ENCODE measurements at regions not wholly inside any gene's neighbourhood (a gene's known extent, or its start where the extent isn't known, plus 50 kb on each side); places are given as distances from the start of the nearest gene placed in this dataset.

DNA sequence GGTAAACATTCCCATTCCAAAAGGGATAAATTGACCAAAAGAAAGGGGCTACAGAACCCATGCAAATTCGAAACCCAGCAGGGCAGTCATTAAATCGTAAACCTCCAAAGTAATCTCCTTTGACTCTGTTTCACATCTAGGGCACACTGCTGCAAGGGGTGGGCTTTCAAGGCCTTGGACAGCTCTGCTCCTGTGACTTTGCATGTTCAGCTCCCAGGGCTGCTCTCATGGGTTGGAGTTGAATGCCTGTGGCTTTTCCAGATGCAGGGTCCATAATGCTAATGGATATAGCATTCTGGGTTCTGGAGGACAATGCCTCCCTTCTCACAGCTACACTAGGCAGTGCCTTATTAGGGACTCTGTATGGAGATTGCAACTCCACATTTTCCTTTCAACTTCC, 211.9 kb upstream of the MANEA start:
- H3K27me3 ChIP-seq, result no peaks in the 10 kb centered on the region
- H2AFZ ChIP-seq (replicated peaks), result peak overlapping the region; percentile 72
- H3K79me2 ChIP-seq (ENCODE audit: low read depth), result no peaks in the 10 kb centered on the region
- Mint-ChIP-seq H3K27ac (no peak overlapping the region), H3K36me3 (no peaks in the 10 kb centered on the region), H3K27me3 (ENCODE audit: insufficient read depth, low read depth) (no peaks in the 10 kb centered on the region), H3K4me1 (no peaks in the 10 kb centered on the region), H3K9me3 (no peaks in the 10 kb centered on the region), H3K4me3 (no peak overlapping the region)
- no peaks in the 10 kb centered on the region for H3K9me3 ChIP-seq (ENCODE audit: low read depth)
- H3K4me1 ChIP-seq, result peaks cover 4% of the 10 kb centered on the region
- no peak overlapping the region for H3K9ac ChIP-seq
- peaks cover 2% of the 10 kb centered on the region for H3F3A ChIP-seq (ENCODE audit: low read depth)
- H3K4me2 ChIP-seq, result no peak overlapping the region
- TF ChIP-seq, protein P1, sequence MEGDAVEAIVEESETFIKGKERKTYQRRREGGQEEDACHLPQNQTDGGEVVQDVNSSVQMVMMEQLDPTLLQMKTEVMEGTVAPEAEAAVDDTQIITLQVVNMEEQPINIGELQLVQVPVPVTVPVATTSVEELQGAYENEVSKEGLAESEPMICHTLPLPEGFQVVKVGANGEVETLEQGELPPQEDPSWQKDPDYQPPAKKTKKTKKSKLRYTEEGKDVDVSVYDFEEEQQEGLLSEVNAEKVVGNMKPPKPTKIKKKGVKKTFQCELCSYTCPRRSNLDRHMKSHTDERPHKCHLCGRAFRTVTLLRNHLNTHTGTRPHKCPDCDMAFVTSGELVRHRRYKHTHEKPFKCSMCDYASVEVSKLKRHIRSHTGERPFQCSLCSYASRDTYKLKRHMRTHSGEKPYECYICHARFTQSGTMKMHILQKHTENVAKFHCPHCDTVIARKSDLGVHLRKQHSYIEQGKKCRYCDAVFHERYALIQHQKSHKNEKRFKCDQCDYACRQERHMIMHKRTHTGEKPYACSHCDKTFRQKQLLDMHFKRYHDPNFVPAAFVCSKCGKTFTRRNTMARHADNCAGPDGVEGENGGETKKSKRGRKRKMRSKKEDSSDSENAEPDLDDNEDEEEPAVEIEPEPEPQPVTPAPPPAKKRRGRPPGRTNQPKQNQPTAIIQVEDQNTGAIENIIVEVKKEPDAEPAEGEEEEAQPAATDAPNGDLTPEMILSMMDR (IDR thresholded peaks at IDR 0.05), result no peak
- H3K27ac ChIP-seq, result no peak overlapping the region
- peak; percentile 7 for DNase-seq (ENCODE audit: low spot score)
- H4K20me1 ChIP-seq (ENCODE audit: low read depth), result no peaks in the 10 kb centered on the region
- H3K36me3 ChIP-seq, result no peaks in the 10 kb centered on the region
- no peak overlapping the region for H3K4me3 ChIP-seq

DNA sequence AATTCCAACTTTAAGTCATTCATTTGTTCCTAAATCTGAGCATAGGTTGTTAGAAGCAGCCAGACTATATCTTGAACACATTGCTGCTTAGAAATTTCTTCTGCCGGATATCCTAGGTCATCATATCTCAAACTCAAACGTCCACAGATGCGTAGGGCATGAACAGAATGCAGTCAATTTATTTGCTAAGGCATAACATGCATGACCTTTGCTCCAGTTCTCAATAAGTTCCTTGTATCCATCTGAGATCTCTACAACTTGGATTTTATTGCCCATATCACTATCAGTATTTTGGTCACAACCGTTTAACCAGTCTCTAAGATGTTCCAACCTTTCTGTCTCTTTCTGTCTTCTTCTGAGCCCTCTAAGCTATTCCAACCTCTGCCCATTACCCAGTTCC, 210.9 kb upstream of the MANEA start:
- Histone ChIP-seq H3F3A (ENCODE audit: low read depth) (peaks cover 2% of the 10 kb centered on the region), H3K4me3 (no peak overlapping the region), H2AFZ (replicated peaks) (no peak overlapping the region), H3K9me3 (ENCODE audit: low read depth) (no peaks in the 10 kb centered on the region), H3K27me3 (no peaks in the 10 kb centered on the region), H4K20me1 (ENCODE audit: low read depth) (no peaks in the 10 kb centered on the region), H3K9ac (no peak overlapping the region), H3K27ac (no peak overlapping the region), H3K4me2 (no peak overlapping the region), H3K4me1 (peaks cover 4% of the 10 kb centered on the region), H3K79me2 (ENCODE audit: low read depth) (no peaks in the 10 kb centered on the region), H3K36me3 (no peaks in the 10 kb centered on the region)
- Mint-ChIP-seq H3K36me3 (no peaks in the 10 kb centered on the region), H3K27me3 (ENCODE audit: insufficient read depth, low read depth) (no peaks in the 10 kb centered on the region), H3K4me3 (no peak overlapping the region), H3K4me1 (no peaks in the 10 kb centered on the region), H3K9me3 (no peaks in the 10 kb centered on the region), H3K27ac (no peak overlapping the region)
- DNase-seq (ENCODE audit: low spot score), result no peak
- TF ChIP-seq, protein P1 (IDR thresholded peaks at IDR 0.05), result no peak
- TF ChIP-seq EZH2phosphoT487 (IDR thresholded peaks at IDR 0.05) (no peak), EZH2 (IDR thresholded peaks at IDR 0.05) (no peak)

DNA sequence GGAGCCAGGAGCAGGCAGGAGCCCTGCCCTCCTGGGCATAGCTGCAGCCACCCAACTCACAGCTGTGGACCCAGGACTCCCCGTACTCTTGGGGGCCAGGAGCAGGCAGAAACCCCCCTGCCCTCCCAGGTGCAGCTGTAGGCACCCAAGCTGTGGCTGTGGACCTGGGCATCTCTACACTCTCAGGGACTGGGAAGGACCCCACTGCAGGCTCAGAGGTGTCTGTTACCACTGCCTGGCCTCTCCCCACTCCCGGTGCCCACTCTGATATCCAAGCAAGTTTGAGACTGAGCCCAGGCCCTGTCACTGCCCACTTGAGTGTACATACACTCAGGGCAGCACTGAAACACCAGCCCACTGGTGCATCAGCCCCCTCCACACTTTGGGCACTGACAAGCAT, 193.5 kb upstream of the MANEA start:
- H3K4me1 ChIP-seq, result no peaks in the 10 kb centered on the region
- Mint-ChIP-seq H3K4me3 (no peak overlapping the region), H3K27ac (no peak overlapping the region), H3K36me3 (peaks cover 2% of the 10 kb centered on the region), H3K9me3 (peaks cover 14% of the 10 kb centered on the region), H3K4me1 (peaks cover 9% of the 10 kb centered on the region), H3K27me3 (ENCODE audit: insufficient read depth, low read depth) (peaks cover 2% of the 10 kb centered on the region)
- no peaks in the 10 kb centered on the region for H4K20me1 ChIP-seq (ENCODE audit: low read depth)
- no peak for DNase-seq (ENCODE audit: low spot score)
- no peaks in the 10 kb centered on the region for H3K9me3 ChIP-seq (ENCODE audit: low read depth)
- H3K36me3 ChIP-seq, result no peaks in the 10 kb centered on the region
- no peaks in the 10 kb centered on the region for H3K27me3 ChIP-seq
- no peak overlapping the region for H3K4me2 ChIP-seq
- H2AFZ ChIP-seq (replicated peaks), result no peak overlapping the region
- no peak overlapping the region for H3K9ac ChIP-seq
- H3K27ac ChIP-seq, result no peak overlapping the region
- no peaks in the 10 kb centered on the region for H3K79me2 ChIP-seq (ENCODE audit: low read depth)
- no peak overlapping the region for H3K4me3 ChIP-seq
- TF ChIP-seq EZH2phosphoT487 (IDR thresholded peaks at IDR 0.05) (no peak), EZH2 (IDR thresholded peaks at IDR 0.05) (no peak)
- TF ChIP-seq, protein P1 (IDR thresholded peaks at IDR 0.05), result no peak
- H3F3A ChIP-seq (ENCODE audit: low read depth), result no peaks in the 10 kb centered on the region

DNA sequence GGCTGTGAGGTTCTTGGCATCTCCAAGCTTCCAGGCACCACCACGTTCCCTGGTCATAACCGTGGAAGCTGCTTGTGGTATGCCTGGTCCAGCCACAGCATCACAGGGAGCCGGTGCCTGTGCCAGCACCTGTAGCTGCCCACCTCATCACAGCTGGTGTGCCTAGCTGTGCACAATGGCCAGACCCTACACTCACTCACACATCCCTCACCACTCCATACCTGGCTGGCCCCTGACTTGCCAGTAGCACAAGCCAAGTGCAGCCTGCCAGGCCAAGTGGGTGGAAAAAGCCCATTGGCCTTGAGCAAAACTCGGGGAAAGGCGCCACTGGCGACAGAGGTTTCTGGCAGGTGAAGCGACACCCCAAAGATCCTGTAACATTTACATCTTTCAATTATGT, 192.3 kb upstream of the MANEA start:
- no peak overlapping the region for H3K27ac Mint-ChIP-seq
- H3K36me3 Mint-ChIP-seq, result peaks cover 1% of the 10 kb centered on the region

More for the DNA sequence above, 192.3 kb upstream of the MANEA start:
- no peak overlapping the region for H3K4me2 ChIP-seq
- no peaks in the 10 kb centered on the region for H3K36me3 ChIP-seq
- H3K4me1 Mint-ChIP-seq, result peaks cover 9% of the 10 kb centered on the region
- peaks cover 2% of the 10 kb centered on the region for H3K27me3 Mint-ChIP-seq (ENCODE audit: insufficient read depth, low read depth)
- no peak overlapping the region for H3K4me3 Mint-ChIP-seq
- no peak overlapping the region for H2AFZ ChIP-seq (replicated peaks)
- H3K9me3 Mint-ChIP-seq, result peaks cover 7% of the 10 kb centered on the region
- H3K27me3 ChIP-seq, result no peaks in the 10 kb centered on the region
- no peak overlapping the region for H3K4me3 ChIP-seq
- H4K20me1 ChIP-seq (ENCODE audit: low read depth), result no peaks in the 10 kb centered on the region
- H3K9ac ChIP-seq, result no peak overlapping the region
- no peak for TF ChIP-seq EZH2phosphoT487 (IDR thresholded peaks at IDR 0.05)
- TF ChIP-seq, protein P1 (IDR thresholded peaks at IDR 0.05), result no peak
- TF ChIP-seq EZH2 (IDR thresholded peaks at IDR 0.05), result no peak
- no peak for DNase-seq (ENCODE audit: low spot score)
- H3K27ac ChIP-seq, result no peak overlapping the region
- H3F3A ChIP-seq (ENCODE audit: low read depth), result no peaks in the 10 kb centered on the region
- no peaks in the 10 kb centered on the region for H3K79me2 ChIP-seq (ENCODE audit: low read depth)
- no peaks in the 10 kb centered on the region for H3K9me3 ChIP-seq (ENCODE audit: low read depth)
- no peaks in the 10 kb centered on the region for H3K4me1 ChIP-seq

Data from neural progenitor cell (in vitro differentiated cells).